Neuronal stem cell (in vitro differentiated cells): ENCODE measurements at regions not wholly inside any gene's neighbourhood (a gene's known extent, or its start where the extent isn't known, plus 50 kb on each side); places are given as distances from the start of the nearest gene placed in this dataset.

Experiments
- DNase-seq: peaks from one replicate; pipeline ENCODE4 v3.0.0-alpha.2; 2013; ENCODE audit warnings: low spot score
- H2AFZ ChIP-seq: one replicate; pipeline ENCODE4 v1.6.1; 2013; ENCODE audit warnings: mild to moderate bottlenecking, low read length, inconsistent platforms
- H2AK5ac ChIP-seq: 2 replicates; pipeline ENCODE4 v1.6.1; 2013; ENCODE audit warnings: low read depth, mild to moderate bottlenecking, inconsistent platforms, low read length, moderate library complexity, mixed read lengths
- H2BK120ac ChIP-seq: 2 replicates; pipeline ENCODE4 v1.6.1; 2013; ENCODE audit warnings: low read depth, mild to moderate bottlenecking, inconsistent platforms, low read length, moderate library complexity, mixed read lengths
- H2BK12ac ChIP-seq: one replicate; pipeline ENCODE4 v1.6.1; 2013; ENCODE audit warnings: low read length, inconsistent platforms
- H2BK15ac ChIP-seq: 2 replicates; pipeline ENCODE4 v1.6.1; 2013; ENCODE audit warnings: mild to moderate bottlenecking, low read length, inconsistent platforms, mixed read lengths
- H2BK5ac ChIP-seq: one replicate; pipeline ENCODE4 v1.6.1; 2013; ENCODE audit warnings: inconsistent platforms, mild to moderate bottlenecking, low read length, moderate library complexity
- H3K14ac ChIP-seq: one replicate; pipeline ENCODE4 v1.6.1; 2013; ENCODE audit warnings: low read length, inconsistent platforms
- H3K18ac ChIP-seq: 2 replicates; pipeline ENCODE4 v1.6.1; 2013; ENCODE audit warnings: low read length, inconsistent platforms
- H3K23ac ChIP-seq: 2 replicates; pipeline ENCODE4 v1.6.1; 2013; ENCODE audit warnings: low read depth, mild to moderate bottlenecking, mixed read lengths, low read length, inconsistent platforms; ENCODE audit not compliant: poor library complexity
- H3K27ac ChIP-seq: replicated peaks from 3 replicates; pipeline ENCODE4 v1.5.1; 2013; ENCODE audit warnings: low read length, inconsistent platforms
- H3K27me3 ChIP-seq, 3 experiments: 2 replicates each; pipeline ENCODE4 v1.6.1; 2013; ENCODE audit warnings: low read length in 3 of 3, mild to moderate bottlenecking in 2 of 3, inconsistent platforms in 1 of 3, low read depth in 1 of 3, mixed read lengths in 1 of 3, moderate library complexity in 1 of 3; ENCODE audit not compliant: control insufficient read depth in 3 of 3, insufficient read depth in 3 of 3
- H3K36me3 ChIP-seq, 2 donors: replicated peaks in 1 of 2; 2 replicates each; pipeline ENCODE4 v1.6.1; 2013; ENCODE audit warnings: low read length in 2 of 2; ENCODE audit not compliant: control insufficient read depth in 2 of 2, insufficient read depth in 2 of 2
- H3K4ac ChIP-seq: 2 replicates; pipeline ENCODE4 v1.6.1; 2013; ENCODE audit warnings: inconsistent platforms, mild to moderate bottlenecking, low read length, moderate library complexity
- H3K4me1 ChIP-seq, 2 donors: 1 replicate in 1 of 2; 2 replicates in 1 of 2; pipeline ENCODE4 v1.6.1; 2013; ENCODE audit warnings: low read length in 2 of 2, low read depth in 1 of 2; ENCODE audit not compliant: control insufficient read depth in 2 of 2, insufficient read depth in 1 of 2
- H3K4me2 ChIP-seq: one replicate; pipeline ENCODE4 v1.6.1; 2013; ENCODE audit warnings: mild to moderate bottlenecking, low read length, inconsistent platforms; ENCODE audit not compliant: insufficient read depth, poor library complexity, severe bottlenecking
- H3K4me3 ChIP-seq, 2 donors: 2 replicates each; pipeline ENCODE4 v1.5.1; 2013; ENCODE audit warnings: low read length in 2 of 2, mild to moderate bottlenecking in 2 of 2, inconsistent platforms in 1 of 2, moderate library complexity in 1 of 2
- H3K79me1 ChIP-seq: one replicate; pipeline ENCODE4 v1.6.1; 2013; ENCODE audit warnings: low read depth, mild to moderate bottlenecking, inconsistent platforms, low read length, moderate library complexity
- H3K9ac ChIP-seq: one replicate; pipeline ENCODE4 v1.6.1; 2013; ENCODE audit warnings: mild to moderate bottlenecking, low read depth, low read length, inconsistent platforms; ENCODE audit not compliant: poor library complexity
- H3K9me3 ChIP-seq, 2 donors: replicated peaks in 1 of 2; 2 replicates each; pipeline versions ENCODE3 to v1.6.1; 2013; ENCODE audit warnings: low read length in 2 of 2, mild to moderate bottlenecking in 2 of 2, inconsistent platforms in 1 of 2, low read depth in 1 of 2, mixed read lengths in 1 of 2, moderate library complexity in 1 of 2; ENCODE audit not compliant: control insufficient read depth in 2 of 2, insufficient read depth in 1 of 2
- H4K8ac ChIP-seq: one replicate; pipeline ENCODE4 v1.6.1; 2013; ENCODE audit warnings: low read depth, mild to moderate bottlenecking, inconsistent platforms, low read length, moderate library complexity
- H4K91ac ChIP-seq: one replicate; pipeline ENCODE4 v1.6.1; 2013; ENCODE audit warnings: low read length, low read depth, mild to moderate bottlenecking, inconsistent platforms; ENCODE audit not compliant: poor library complexity
- WGBS, 2 donors: extraction: QIAGEN DNeasy Blood & Tissue Kit; methylation state at CpG; one replicate each; pipeline ENCODE4 v1.1.7; 2013; ENCODE audit warnings: missing lambda C conversion rate in 2 of 2, mixed read lengths in 1 of 2; ENCODE audit not compliant: insufficient read length in 2 of 2, insufficient replicate concordance in 1 of 2; ENCODE audit errors: extremely low coverage in 2 of 2; 5-methylcytosine and 5-hydroxymethylcytosine counted together

- peaks cover 0 to 6% of the 10 kb centered on the region in 2 donors for H3K4me1 ChIP-seq
- H4K91ac ChIP-seq: no peak overlapping the region
- no peak overlapping the region for H3K23ac ChIP-seq
- no peaks in the 10 kb centered on the region for H3K9me3 ChIP-seq
- H3K18ac ChIP-seq: no peak overlapping the region
- WGBS, 2 donors: no CpG with 5 or more reads among the region's 1 CpG
- H3K36me3 ChIP-seq: no peaks in the 10 kb centered on the region
- no peak overlapping the region for H3K4me3 ChIP-seq
- no peak overlapping the region for H2BK120ac ChIP-seq
- H3K14ac ChIP-seq: no peak overlapping the region
- no peak overlapping the region for H2AFZ ChIP-seq
- no peak overlapping the region for H4K8ac ChIP-seq
- H3K27ac ChIP-seq: no peak overlapping the region
- no peak overlapping the region for H3K4ac ChIP-seq
- H2AK5ac ChIP-seq: no peak overlapping the region
- no peaks in the 10 kb centered on the region for H3K79me1 ChIP-seq
- no peak overlapping the region for H2BK12ac ChIP-seq
- H3K4me2 ChIP-seq: no peak overlapping the region
- no peak overlapping the region for H3K9ac ChIP-seq
- H2BK5ac ChIP-seq: no peak overlapping the region
- H2BK15ac ChIP-seq: no peak overlapping the region
- peaks cover 0 to 38% (median 0%) of the 10 kb centered on the region in 3 experiments for H3K27me3 ChIP-seq
- DNase-seq: no peak
These were observed 240.3 kb downstream of the SNX10 start for GRCh38 chr7:26531926-26532325.

GRCh38 chr7:26532471-26532870 lies 240.8 kb downstream of the SNX10 start:
- Histone ChIP-seq H2BK120ac (no peak overlapping the region), H3K79me1 (no peaks in the 10 kb centered on the region), H2AK5ac (no peak overlapping the region), H2BK15ac (no peak overlapping the region), H3K23ac (no peak overlapping the region), H2AFZ (no peak overlapping the region), H3K27ac (no peak overlapping the region), H3K18ac (no peak overlapping the region), H2BK12ac (no peak overlapping the region), H3K9ac (no peak overlapping the region), H4K8ac (no peak overlapping the region), H3K27me3 (peaks cover 0 to 40% (median 0%) of the 10 kb centered on the region in 3 experiments), H3K4ac (no peak overlapping the region), H3K4me2 (no peak overlapping the region), H3K9me3 (no peaks in the 10 kb centered on the region), H3K14ac (no peak overlapping the region), H3K36me3 (no peaks in the 10 kb centered on the region), H3K4me1 (peaks cover 0 to 6% of the 10 kb centered on the region in 2 donors), H3K4me3 (no peak overlapping the region), H4K91ac (no peak overlapping the region), H2BK5ac (no peak overlapping the region)
- no peak for DNase-seq
- WGBS, 2 donors: no CpG with 5 or more reads among the region's 1 CpG

GRCh38 chr7:26533217-26533616 lies 241.6 kb downstream of the SNX10 start:
- H3K79me1 ChIP-seq: no peaks in the 10 kb centered on the region
- no peak overlapping the region for H3K27ac ChIP-seq
- H2AK5ac ChIP-seq: no peak overlapping the region
- H3K27me3 ChIP-seq: peaks cover 0 to 46% (median 0%) of the 10 kb centered on the region in 3 experiments
- H2BK12ac ChIP-seq: no peak overlapping the region
- no peak overlapping the region for H2BK120ac ChIP-seq
- H2BK5ac ChIP-seq: no peak overlapping the region
- no peak overlapping the region for H3K14ac ChIP-seq
- H3K9ac ChIP-seq: no peak overlapping the region
- no peaks in the 10 kb centered on the region for H3K9me3 ChIP-seq
- H2BK15ac ChIP-seq: no peak overlapping the region
- H3K23ac ChIP-seq: no peak overlapping the region
- peaks cover 0 to 6% of the 10 kb centered on the region in 2 donors for H3K4me1 ChIP-seq
- H3K4ac ChIP-seq: no peak overlapping the region
- no peak overlapping the region for H2AFZ ChIP-seq
- H4K91ac ChIP-seq: no peak overlapping the region
- no peak overlapping the region for H3K18ac ChIP-seq
- no peak overlapping the region for H4K8ac ChIP-seq
- no peaks in the 10 kb centered on the region for H3K36me3 ChIP-seq
- no peak overlapping the region for H3K4me3 ChIP-seq
- no peak for DNase-seq
- H3K4me2 ChIP-seq: no peak overlapping the region
- no CpG with 5 or more reads among the region's 4 CpGs for WGBS, 2 donors

- Histone ChIP-seq H3K27me3 (peaks cover 0 to 48% (median 0%) of the 10 kb centered on the region in 3 experiments), H3K14ac (no peak overlapping the region), H3K4me1 (peaks cover 0 to 4% of the 10 kb centered on the region in 2 donors), H4K8ac (no peak overlapping the region), H3K23ac (no peak overlapping the region), H3K4me3 (no peak overlapping the region), H2BK120ac (no peak overlapping the region), H3K4me2 (no peak overlapping the region), H3K36me3 (no peaks in the 10 kb centered on the region), H3K79me1 (no peaks in the 10 kb centered on the region), H2BK15ac (no peak overlapping the region), H3K9ac (no peak overlapping the region), H2AK5ac (no peak overlapping the region), H2AFZ (no peak overlapping the region), H3K4ac (no peak overlapping the region), H4K91ac (no peak overlapping the region), H3K18ac (no peak overlapping the region), H3K27ac (no peak overlapping the region), H2BK12ac (no peak overlapping the region), H2BK5ac (no peak overlapping the region), H3K9me3 (no peaks in the 10 kb centered on the region)
- DNase-seq: no peak
- WGBS, 2 donors: no CpG with 5 or more reads among the region's 17 CpGs
These were observed 243.2 kb downstream of the SNX10 start for GRCh38 chr7:26534649-26535482.
